SK-N-SH (cell line): ENCODE measurements at regions not wholly inside any gene's neighbourhood (a gene's known extent, or its start where the extent isn't known, plus 50 kb on each side); places are given as distances from the start of the nearest gene placed in this dataset.

ENCODE experiments used
- CTCF ChIP-seq: fragments of 200-600 bp; sonication (generic); IDR thresholded peaks from 2 replicates; pipeline ENCODE4 v1.6.1; 2017; ENCODE audit warnings: antibody characterized with exemption, mild to moderate bottlenecking, moderate library complexity
- ELF1 ChIP-seq: IDR thresholded peaks from 2 replicates; pipeline ENCODE4 v1.4.0; 2012
- YY1 ChIP-seq: IDR thresholded peaks from 2 replicates; pipeline ENCODE4 v1.4.0; 2012; ENCODE audit warnings: low read depth, mild to moderate bottlenecking

GRCh38 chr2:12467303-12467702 is 249.4 kb upstream of the TRIB2 start:
- TF ChIP-seq CTCF: no peak
- no peak for TF ChIP-seq ELF1
- TF ChIP-seq YY1: no peak
